Stimulated activated CD4-positive, alpha-beta T cell treated with anti-CD3 and anti-CD28 coated beads, Interleukin-1b, Interleukin-23, amount 100 ng/mL, for 24 hours (primary cell): ENCODE measurements at regions not wholly inside any gene's neighbourhood (a gene's known extent, or its start where the extent isn't known, plus 50 kb on each side); places are given as distances from the start of the nearest gene placed in this dataset.

Experiments
- DNase-seq, 4 experiments: peaks; one replicate each; pipeline ENCODE4 v3.0.0-alpha.2; 2020; ENCODE audit warnings: low read depth in 4 of 4, low spot score in 1 of 4

DNA sequence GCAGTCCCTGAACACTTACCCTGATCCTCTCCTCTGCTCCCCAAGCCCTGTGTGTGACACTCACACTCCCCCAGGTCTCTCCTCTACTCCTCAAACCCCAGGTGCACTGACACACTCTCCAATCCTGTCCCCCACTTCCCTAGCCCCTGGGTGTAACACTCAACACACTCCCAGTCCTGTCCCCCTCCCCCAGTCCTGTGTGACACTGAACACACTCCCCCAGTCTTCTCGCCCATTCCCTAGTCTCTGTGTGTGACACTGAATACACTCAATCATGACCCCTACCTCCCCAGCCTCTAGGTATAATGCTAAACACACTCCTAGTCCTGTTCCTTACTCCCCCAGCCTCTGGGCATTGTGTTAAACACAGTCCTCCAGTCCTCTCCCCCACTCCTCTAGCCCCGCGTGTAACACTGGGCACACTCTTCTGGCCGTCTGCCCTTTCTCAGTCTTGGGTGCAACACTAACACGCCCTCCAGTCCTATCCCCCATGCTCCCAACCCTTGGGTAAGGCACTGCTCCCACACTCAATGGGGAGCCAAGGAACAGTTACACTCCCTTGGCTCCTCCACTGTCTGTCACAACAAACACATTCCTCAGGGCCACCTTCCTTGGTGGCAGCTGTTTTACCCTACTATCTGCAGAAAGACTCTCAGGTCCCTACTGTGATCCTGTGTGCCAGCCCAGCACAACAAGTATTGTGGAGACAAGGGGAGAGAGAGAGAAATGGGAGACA is 82.5 kb upstream of the PKDCC start:
- DNase-seq: no peak

DNA sequence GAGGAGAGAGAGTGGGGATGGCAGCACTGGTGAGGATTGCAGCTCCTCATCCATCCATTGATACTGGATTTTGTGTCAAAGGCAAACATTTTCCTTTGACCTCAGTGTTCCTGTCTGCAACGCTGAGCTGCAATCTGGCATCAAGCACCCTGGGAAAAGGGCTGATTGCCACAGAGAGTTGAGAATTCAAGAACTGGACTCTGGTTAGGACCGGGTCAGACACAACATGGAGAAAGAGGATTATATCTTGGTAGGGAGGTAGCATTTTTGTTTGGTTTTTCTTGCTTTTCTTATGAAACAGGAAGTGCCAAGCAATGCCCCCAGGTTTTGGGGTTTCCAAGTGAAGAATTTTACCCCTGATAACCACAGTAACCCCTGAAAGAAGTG is 81.9 kb upstream of the PKDCC start:
- DNase-seq: no peak

DNA sequence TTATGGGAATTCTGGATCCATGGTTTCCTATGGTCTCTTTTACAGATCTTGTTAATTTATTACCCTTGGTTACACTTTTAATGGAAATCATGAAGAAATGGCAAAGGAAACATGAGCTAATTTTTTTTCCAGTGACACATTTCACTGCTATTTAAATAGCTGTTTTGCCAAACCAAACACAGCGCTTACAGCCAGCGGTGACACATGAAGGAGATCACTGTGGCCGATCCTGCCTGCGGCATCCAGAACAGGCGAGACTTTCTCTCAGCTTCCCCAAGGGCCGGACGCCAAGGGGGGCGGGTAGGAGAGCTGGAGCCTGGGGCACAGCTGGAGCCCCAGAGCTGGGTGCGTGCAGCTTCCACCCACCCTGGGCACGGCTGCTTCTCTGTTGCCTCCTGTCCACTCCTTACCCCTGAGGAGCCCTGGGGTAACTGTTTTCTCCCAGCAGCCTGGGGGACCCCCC is 81.4 kb upstream of the PKDCC start:
- DNase-seq: no peak

DNA sequence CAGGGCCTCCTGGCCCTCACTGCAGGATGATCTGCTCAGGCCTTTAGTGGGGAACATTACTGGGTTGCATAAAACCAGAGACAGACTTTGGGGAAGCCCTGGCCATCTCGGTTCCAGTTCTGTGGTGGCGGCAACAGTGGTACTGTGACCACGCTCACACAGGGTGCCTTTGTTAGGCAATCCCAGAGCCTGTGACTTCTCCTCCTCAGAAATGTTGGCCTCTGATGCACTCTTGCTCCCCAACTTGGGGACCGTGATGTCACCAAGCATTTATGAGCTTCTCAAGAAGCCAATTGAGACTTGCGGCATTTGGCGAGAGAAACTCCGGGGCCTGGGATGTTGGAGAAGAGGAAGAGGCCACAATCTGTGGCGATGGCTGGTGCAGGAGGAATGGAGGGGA is 80.9 kb upstream of the PKDCC start:
- no peak for DNase-seq

DNA sequence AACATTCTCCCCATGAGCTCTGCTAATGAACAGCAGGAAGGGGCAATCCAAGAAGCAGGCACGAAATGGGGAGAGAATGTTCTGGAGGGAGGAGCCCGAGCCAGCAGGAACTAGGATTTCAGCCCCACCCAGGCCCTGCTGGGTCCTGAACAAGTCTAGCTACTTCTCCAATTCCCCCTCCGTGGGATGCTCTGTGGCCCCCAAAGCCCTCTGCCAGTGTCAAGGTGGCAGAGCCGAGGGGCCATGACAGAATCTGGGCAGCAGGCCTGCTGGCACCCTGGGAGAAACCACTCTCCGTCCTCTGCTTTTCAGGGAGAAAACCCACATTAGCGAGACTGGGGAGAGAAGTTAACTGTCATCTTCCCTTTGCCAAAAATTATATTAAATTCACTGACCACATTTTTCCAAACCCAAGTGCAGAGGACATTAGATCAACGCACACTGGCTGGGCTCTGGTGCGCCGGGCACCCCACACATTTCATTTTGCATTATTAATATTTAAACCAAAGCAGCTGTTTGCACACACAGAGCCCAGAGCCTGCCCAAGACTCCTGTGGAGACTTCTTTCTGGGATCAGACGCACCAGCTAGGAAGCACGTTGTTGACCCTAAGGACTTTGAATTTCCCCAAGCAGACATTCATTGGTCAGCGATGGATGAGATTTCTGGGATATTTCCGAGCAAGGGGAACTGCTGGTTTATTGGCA is 80.2 kb upstream of the PKDCC start:
- no peak for DNase-seq

DNA sequence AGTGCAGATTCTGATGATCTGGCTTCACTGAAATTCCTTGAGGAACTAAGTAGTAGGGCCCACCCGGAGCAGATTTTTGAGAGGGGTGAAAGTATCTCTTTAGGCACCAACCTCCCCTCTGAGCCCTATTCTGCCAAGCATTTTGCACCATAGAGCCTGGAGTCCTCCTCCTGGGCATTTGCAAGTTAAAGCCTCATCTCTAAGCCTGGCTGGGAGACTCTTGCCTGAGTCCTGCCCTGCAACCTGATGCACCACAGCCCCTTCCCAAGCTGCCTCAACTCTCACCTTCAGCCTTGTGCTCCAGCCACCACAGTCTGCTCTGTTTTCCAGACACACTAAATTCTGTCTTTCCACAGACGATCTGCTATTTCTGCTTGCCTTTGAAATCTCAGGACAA is 79.6 kb upstream of the PKDCC start:
- no peak for DNase-seq

DNA sequence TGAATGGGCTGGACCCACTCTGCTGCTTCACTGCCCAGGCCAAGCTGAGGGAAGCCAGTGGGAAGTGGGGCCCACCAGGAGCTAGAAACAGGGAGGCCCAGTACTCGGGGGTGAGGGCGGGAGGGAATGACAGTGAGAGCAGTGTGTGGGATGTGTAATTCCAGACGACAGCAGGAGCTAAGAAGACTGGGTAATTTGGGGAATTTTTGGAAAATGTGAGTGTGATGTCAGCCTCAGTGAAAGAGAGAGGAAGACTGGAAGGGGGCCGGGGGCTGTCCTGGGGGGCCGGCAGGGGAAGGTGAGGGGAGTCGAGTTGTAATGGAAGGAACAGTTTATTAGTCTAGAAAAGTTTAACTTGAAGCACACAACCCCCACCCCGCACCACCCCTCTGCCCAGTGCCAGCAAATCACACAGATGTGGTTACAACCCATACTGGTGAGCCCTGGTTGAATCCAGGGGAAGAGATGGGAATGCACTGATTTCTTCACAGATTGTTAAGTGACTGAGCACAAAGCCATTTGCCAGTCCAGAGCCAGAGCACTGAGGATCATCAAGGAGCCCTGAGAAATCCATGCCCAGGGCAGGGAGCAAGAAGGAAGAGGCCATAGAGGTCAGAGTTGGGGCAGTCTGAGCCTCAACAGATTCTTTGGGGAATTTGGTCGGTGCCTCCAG is 76.7 kb upstream of the PKDCC start:
- DNase-seq: no peak

DNA sequence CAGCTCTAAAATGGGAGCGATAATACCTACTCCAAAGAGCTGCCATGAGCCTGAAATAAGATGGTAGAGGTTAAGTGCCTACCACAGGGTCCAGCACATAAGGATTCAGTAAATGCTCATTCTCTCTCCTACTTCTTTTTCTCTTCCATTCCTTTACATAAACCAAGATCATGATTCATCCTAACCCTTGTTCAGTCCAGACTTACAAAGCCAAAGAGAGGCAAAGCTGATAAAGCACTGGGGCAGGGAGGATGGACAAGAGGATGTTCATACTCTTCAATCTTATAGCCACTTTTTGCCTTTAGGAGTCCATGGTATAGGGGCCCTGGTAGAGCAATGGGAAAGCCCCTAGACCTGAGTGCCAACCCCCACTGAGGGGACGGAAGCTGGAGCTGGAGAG is 75.6 kb upstream of the PKDCC start:
- no peak for DNase-seq

DNA sequence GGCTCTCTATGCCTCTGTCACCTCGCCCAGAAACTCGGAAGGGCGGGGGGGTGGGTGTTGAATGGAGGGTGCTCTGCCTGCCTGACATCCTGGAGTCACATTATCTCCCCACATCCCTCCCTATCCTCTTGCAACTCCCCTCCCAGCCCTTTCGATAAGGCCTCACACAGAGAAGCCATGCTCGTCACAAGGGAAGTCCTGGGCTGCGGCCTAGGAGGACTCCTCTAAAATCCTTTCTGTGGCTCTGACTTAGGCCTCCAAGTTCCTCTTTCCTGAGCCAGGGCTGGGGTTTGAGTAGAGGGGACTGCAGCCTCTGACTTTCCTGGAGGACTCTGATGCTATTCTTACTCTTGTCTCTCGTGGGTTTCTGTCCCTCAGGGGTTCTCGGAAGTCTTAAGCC is 75.0 kb upstream of the PKDCC start:
- DNase-seq: no peak

DNA sequence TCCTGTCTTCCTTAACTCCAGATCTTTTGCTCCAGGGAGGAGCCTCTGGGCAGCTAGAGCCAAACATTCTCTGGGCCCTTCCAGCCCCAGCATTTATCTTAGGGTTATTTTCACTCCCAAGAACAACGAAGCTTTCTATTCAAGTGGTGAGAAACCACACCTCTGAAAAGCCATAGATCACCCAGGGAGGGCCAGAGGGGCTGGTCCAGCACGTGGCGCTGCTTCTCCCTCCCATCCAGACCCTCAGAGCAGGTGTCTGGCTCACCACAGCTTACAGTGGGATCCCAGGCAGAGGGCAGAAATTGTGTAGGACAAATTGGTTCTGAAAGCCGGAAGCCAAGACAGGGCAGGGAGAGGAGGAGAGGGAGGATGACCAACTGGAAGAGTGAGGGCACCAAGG is 74.0 kb upstream of the PKDCC start:
- DNase-seq: no peak

DNA sequence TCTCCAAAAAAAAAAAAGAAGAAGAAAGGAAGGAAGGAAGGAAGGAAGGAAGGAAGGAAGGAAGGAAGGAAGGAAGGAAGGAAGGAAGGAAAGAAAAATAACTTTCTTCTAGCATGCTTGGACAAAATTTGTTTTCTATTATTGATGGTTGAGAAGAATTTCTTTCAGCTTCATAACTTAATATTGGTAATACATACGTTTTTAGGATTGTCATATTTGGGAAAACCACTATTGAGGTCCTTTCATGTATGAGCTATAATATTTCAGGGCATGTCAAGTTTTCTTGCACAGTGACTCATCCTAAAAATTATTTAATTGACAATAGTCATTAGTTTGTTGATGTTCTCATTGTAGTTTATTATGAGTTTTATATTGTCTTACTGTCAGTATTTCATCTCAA is 66.4 kb upstream of the PKDCC start:
- DNase-seq: no peak

DNA sequence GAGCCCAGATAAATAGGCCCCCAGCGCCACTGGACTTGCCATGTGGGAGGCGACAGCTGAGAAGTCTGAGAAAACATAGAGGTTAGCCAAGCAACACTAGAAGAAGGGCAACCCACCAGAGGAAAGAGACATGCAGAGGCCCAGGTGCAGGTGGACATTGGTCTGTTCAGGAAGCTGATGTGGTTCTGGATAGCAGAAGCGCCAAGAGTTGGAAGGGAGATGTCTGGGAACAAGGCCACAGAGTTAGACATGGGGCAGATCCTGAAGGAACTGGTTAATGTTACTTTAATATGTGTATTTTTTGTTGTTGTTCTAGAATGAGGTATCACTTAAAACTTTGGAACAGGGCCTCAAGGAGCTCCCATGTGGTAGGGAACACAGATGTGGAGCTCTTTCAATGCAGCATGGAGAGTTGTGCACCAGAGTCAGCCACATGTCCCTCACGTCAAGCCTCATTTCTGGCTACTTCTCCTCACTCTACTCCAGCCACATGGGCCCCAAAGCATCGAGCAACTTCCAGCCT is 62.2 kb upstream of the PKDCC start:
- no peak for DNase-seq

DNA sequence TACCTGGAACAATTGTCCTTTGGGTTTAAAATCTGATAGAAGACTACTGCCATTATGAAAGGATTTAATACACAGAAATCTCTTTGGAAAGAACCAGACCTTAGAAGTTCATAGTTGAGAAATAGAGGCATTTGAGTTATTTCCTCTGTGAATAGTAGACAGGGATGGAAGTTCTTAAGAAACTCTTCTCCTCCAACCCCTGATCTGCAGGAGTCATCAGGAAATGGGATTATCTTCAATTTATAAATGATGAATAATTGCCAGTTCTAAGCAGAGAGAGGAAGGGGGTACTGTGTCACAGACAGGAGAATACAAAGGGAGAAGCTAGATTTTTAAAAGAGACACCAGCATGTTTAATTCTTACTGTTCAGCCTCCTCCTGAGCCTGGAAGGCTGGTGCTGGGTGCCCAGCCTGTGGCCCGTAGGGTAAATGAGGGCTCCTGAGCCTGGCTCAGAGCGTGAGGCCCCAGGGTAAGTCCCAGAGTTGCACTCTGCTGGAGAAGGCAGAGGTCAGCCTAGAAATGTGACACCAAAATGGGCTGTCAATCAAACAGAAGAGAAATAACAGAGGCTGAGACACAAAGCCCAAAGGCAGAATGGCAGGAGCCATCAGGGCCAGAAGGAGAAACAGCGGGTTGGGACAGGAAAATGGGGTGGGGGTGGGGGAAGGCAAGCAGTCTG is 58.2 kb upstream of the PKDCC start:
- no peak for DNase-seq

DNA sequence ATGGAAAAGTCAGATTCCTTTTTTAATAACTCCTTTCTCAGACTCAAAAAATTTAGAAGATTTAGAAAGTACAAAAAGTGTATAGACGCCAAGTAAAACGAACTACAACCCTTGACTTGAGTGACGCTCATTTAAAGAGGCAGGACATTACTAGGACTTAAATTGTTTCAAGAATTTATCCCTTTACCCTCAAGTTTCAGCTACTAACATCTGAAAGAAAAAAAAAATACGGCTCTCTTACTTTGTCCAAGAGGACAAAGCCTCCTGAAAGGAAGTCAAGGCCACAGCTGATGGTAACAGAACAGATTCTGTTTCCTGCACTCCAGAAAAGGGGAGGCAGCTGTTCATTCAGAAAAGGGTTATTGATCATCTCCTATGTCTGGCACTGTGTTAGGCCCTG is 57.6 kb upstream of the PKDCC start:
- DNase-seq: no peak

DNA sequence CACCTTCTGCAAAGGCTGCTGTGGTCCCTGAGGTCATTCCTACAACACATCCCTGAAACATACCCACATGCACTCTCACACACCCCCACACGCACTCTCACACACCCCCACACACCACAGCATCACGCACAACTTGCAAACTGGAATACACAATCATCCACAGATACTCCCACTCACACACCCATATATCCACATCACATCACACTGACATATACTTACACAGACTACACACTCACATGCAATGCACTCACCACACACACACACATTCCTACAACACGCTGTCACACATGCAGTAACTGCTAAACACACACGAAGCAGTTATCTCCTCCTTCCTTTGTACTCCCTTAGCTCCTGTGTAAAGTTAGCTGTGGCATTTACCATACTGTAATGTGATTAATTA is 57.1 kb upstream of the PKDCC start:
- DNase-seq: no peak

DNA sequence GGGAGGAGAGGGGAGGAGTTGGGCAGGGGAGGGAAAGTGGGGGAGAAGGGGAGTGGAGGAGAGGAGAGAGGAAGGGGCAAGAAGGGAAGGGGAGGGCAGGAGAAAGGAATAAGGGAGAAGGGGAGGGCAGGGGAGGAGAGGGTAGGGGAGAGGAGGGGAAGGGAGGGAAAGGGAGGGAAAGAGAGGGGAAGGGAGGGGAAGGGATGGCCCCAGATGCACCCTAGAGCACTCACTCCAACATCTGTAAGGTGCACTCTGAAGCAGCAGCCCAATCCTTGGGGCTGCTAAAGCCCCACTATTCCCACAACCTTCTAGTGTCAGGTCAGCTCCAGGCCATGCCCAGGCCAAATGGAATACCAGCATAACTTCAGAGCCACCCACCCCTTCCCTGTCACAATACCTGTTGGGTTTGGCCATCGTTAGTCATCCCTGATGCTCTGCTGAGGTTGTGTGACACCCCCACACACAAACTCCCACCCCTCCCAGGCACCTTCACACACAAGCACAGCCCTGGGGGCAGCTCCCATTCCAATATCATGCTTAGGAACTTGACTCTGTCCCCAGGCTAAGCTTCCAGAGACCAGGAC is 55.7 kb upstream of the PKDCC start:
- no peak for DNase-seq

DNA sequence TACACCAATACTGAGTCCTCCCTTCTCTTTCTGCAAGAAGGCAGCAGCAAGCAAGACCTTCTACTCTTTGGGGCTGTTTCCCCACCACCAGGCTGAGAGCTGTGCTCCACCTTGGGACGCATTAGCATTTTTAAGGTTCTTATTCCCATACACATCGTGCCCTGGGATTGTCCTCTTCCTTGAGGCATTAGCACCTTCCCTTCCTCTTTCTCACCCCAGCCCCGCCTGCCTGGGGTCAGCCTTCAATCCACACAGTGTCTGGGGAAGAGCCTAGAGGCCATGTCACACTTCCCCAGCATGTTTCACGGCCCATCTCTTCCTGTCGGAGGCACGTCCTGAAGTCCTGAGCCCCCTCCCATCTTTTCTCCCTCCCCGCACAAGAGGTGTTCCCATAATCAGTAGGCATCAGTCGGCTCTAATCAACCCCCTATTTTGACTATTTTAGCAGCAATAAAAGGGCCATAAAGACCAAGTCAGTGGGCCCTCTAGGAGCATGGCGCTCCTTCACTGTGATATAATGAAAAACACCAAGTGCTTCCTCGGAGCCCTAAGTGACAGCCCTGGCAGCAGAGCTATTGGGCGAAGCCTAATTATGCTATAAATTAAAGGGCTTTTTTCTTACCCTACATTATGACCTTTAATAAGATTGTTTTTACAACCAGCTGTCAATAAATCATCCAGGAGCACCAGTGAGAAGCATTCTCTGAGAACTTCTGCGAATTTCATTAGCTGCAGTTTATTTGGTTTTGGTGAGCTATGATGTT is 55.0 kb upstream of the PKDCC start:
- DNase-seq: no peak

DNA sequence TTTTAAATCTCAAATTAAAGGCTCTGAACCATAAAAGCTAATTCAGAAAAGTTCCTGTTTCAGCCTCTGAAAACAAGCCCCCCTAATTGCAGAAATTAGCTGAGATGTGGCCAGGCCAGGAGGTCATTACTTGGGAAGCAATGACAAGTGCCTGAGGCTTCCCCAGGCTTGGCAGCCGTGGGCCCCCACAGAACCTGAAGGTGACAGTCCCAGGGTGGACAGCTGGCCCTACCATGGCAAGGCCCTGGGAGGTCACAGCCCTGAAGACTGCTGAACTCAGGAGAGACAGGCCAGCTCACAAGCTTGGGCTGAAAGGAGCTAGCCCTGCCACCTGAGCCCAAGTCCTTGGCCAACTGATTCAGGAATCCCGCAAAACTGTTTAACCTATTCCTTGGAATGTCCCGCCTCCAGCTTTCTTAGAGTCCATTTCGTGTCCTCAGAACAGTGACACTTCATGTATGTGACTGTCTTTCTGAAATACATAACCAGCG is 54.3 kb upstream of the PKDCC start:
- DNase-seq: no peak

DNA sequence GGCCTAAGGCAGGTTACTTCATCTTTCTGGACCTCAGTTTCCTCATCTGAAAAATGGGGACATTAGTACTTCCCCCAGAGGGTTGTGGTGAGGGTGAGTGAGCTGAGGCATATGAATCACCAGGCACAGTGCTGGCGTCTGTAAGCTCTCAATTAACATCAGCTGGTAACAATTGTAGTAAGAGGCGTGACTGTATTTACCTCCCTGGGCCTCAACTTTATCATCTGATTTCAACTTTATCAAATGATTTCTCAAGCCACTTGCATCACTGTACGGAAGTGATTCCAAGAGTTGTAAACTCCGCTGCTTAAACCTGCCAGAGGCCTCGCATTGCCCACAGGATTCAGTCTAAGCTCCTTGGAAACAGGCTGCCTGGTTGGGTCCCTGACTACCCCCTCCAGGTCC is 53.6 kb upstream of the PKDCC start:
- DNase-seq: no peak

DNA sequence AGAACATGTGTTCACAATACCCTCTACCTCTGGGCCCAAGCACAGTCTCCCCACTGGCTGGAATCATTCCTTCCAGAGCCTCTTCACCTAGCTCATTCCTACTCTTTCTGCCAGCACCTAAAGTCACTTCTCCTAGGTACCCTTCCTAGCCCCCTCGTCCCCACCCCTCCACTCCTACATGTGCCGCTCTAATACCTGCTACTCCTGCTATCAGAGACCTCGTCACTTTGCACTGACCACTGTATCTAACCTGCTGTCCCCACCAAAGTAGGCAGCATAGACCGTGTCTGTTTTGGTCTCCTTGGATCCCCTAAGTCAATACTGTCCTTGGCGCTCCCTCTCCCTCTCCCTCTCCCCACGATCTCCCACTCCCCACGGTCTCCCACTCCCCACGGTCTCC is 53.2 kb upstream of the PKDCC start:
- no peak for DNase-seq
